Uterus (tissue), 3 donors: ENCODE measurements at regions not wholly inside any gene's neighbourhood (a gene's known extent, or its start where the extent isn't known, plus 50 kb on each side); places are given as distances from the start of the nearest gene placed in this dataset.
"Not testable (repeated sequence)": the region's sequence is repeated elsewhere in the genome, so short reads cannot be mapped to it uniquely, and the experiment has no call there.

ENCODE experiments used
- DNase-seq, 2 donors: peaks; one replicate each; pipeline ENCODE4 v3.0.0-alpha.2; 2019 to 2020
- H3K27ac ChIP-seq, 2 donors: fragments of 200-600 bp; sonication (generic); 1 replicate in 1 of 2; 2 replicates in 1 of 2; pipeline ENCODE4 v1.5.1; 2016 to 2018
- H3K27me3 ChIP-seq, 2 donors: fragments of 200-600 bp; sonication (generic); one replicate each; pipeline ENCODE4 v1.5.1; 2018 to 2019; ENCODE audit warnings: control low read depth in 1 of 2
- H3K36me3 ChIP-seq, 2 donors: fragments of 200-600 bp; sonication (generic); one replicate each; pipeline ENCODE4 v1.5.1; 2019; ENCODE audit warnings: control low read depth in 1 of 2
- H3K4me1 ChIP-seq, 2 donors: fragments of 200-600 bp; sonication (generic); one replicate each; pipeline ENCODE4 v1.5.1; 2018 to 2019; ENCODE audit warnings: control low read depth in 1 of 2
- H3K4me3 ChIP-seq, 2 donors: fragments of 200-600 bp; sonication (generic); 1 replicate in 1 of 2; 2 replicates in 1 of 2; pipeline ENCODE4 v1.5.1; 2018 to 2019; ENCODE audit warnings: mild to moderate bottlenecking in 1 of 2
- H3K9me3 ChIP-seq, 2 donors: fragments of 200-600 bp; sonication (generic); one replicate each; pipeline ENCODE4 v1.5.1; 2019; ENCODE audit warnings: control low read depth in 1 of 2
- CTCF ChIP-seq, 4 experiments: fragments of 200-600 bp in 2 of 4; fragments of 450-650 bp in 2 of 4; sonication (generic) in 2 of 4; IDR thresholded peaks; one replicate each; pipeline ENCODE4 v1.5.1; 2016 to 2019; ENCODE audit warnings: antibody characterized with exemption in 4 of 4, mild to moderate bottlenecking in 2 of 4, moderate library complexity in 1 of 4
- POLR2A ChIP-seq, 2 donors: fragments of 450-650 bp; IDR thresholded peaks; one replicate each; pipeline ENCODE4 v1.6.1; 2016; ENCODE audit warnings: antibody characterized with exemption in 2 of 2, mild to moderate bottlenecking in 1 of 2, moderate library complexity in 1 of 2
- intact Hi-C: fragments of 100-400 bp; cut with DNase I; formaldehyde crosslinking; loops from one replicate; pipeline ENCODE4 v1.15.1; 2023; ENCODE audit warnings: low total_unique reads
- donor health status: DM: yes; HTN: yes; CAD: no.

- no peak for DNase-seq
- Histone ChIP-seq H3K9me3 (no peaks in the 10 kb centered on the region), H3K4me3 (no peak overlapping the region), H3K27me3 (no peaks in the 10 kb centered on the region), H3K27ac (no peak overlapping the region), H3K4me1 (no peaks in the 10 kb centered on the region), H3K36me3 (no peaks in the 10 kb centered on the region)
- intact Hi-C loops, result no loop called here
- no peak for TF ChIP-seq POLR2A (IDR thresholded peaks at IDR 0.05)
- TF ChIP-seq CTCF (IDR thresholded peaks at IDR 0.05), result no peak
Measured at GRCh38 chr14:43356979-43357545, 1150.0 kb downstream of the FSCB start.

GRCh38 chr14:43356382-43356781, 1150.7 kb downstream of the FSCB start:
- no peak for TF ChIP-seq CTCF (IDR thresholded peaks at IDR 0.05)
- TF ChIP-seq POLR2A (IDR thresholded peaks at IDR 0.05), result no peak
- H3K9me3 ChIP-seq, result no peaks in the 10 kb centered on the region
- no peak for DNase-seq
- no peak overlapping the region for H3K4me3 ChIP-seq
- H3K4me1 ChIP-seq, result no peaks in the 10 kb centered on the region
- H3K27me3 ChIP-seq, result no peaks in the 10 kb centered on the region
- H3K27ac ChIP-seq, result no peak overlapping the region
- intact Hi-C loops, result no loop called here
- H3K36me3 ChIP-seq, result no peaks in the 10 kb centered on the region

GRCh38 chr14:43341921-43342320, 1165.2 kb downstream of the FSCB start:
- no peak for DNase-seq

GRCh38 chr14:43338713-43339112, 1168.4 kb downstream of the FSCB start:
- intact Hi-C loops, result no loop called here
- H3K36me3 ChIP-seq, result no peaks in the 10 kb centered on the region
- no peak overlapping the region for H3K27ac ChIP-seq
- H3K9me3 ChIP-seq, result no peaks in the 10 kb centered on the region
- no peak overlapping the region for H3K4me3 ChIP-seq
- no peak for DNase-seq
- TF ChIP-seq CTCF (IDR thresholded peaks at IDR 0.05) (no peak), POLR2A (IDR thresholded peaks at IDR 0.05) (no peak)
- no peaks in the 10 kb centered on the region for H3K4me1 ChIP-seq
- H3K27me3 ChIP-seq, result no peaks in the 10 kb centered on the region

More at GRCh38 chr14:43341921-43342320, 1165.2 kb downstream of the FSCB start:
- TF ChIP-seq POLR2A (IDR thresholded peaks at IDR 0.05) (no peak), CTCF (IDR thresholded peaks at IDR 0.05) (no peak)
- Histone ChIP-seq H3K4me3 (no peak overlapping the region), H3K36me3 (no peaks in the 10 kb centered on the region), H3K9me3 (no peaks in the 10 kb centered on the region), H3K27ac (no peak overlapping the region), H3K27me3 (no peaks in the 10 kb centered on the region), H3K4me1 (no peaks in the 10 kb centered on the region)
- intact Hi-C loops, result no loop called here

- Histone ChIP-seq H3K4me3 (no peak overlapping the region), H3K4me1 (no peaks in the 10 kb centered on the region), H3K9me3 (no peaks in the 10 kb centered on the region), H3K36me3 (no peaks in the 10 kb centered on the region), H3K27me3 (no peaks in the 10 kb centered on the region), H3K27ac (no peak overlapping the region)
- DNase-seq, result no peak
- intact Hi-C loops, result no loop called here
- no peak for TF ChIP-seq CTCF (IDR thresholded peaks at IDR 0.05)
- no peak for TF ChIP-seq POLR2A (IDR thresholded peaks at IDR 0.05)
Measured at GRCh38 chr14:43336351-43336750, 1170.7 kb downstream of the FSCB start.

GRCh38 chr14:43326501-43327407, 1180.3 kb downstream of the FSCB start:
- H3K9me3 ChIP-seq, H3K27me3 ChIP-seq, H3K4me3 ChIP-seq, intact Hi-C loops, H3K4me1 ChIP-seq, H3K36me3 ChIP-seq, DNase-seq, H3K27ac ChIP-seq: not testable (repeated sequence)
